Activated CD4-positive, CD25-positive, alpha-beta regulatory T cell treated with anti-CD3 and anti-CD28 coated beads, Interleukin-2, amount 50 U/mL, for 16 hours (primary cell): ENCODE measurements at regions not wholly inside any gene's neighbourhood (a gene's known extent, or its start where the extent isn't known, plus 50 kb on each side); places are given as distances from the start of the nearest gene placed in this dataset.

ENCODE experiments used
- DNase-seq: peaks from one replicate; pipeline ENCODE4 v3.0.0-alpha.2; 2020; ENCODE audit warnings: low read depth, low spot score

- DNase-seq, result no peak
Measured at GRCh38 chr13:74674720-74675119, 540.5 kb upstream of the KLF12 start.

- DNase-seq, result no peak
Measured at GRCh38 chr13:74669149-74669548, 534.9 kb upstream of the KLF12 start.

- no peak for DNase-seq
Measured at GRCh38 chr13:74667656-74668203, 533.5 kb upstream of the KLF12 start.

- no peak for DNase-seq
Measured at GRCh38 chr13:74662905-74663304, 528.7 kb upstream of the KLF12 start.

GRCh38 chr13:74661851-74662250, 527.6 kb upstream of the KLF12 start:
- DNase-seq, result no peak

- no peak for DNase-seq
Measured at GRCh38 chr13:74657765-74658164, 523.6 kb upstream of the KLF12 start.

- DNase-seq, result no peak
Measured at GRCh38 chr13:74651121-74651520, 516.9 kb upstream of the KLF12 start.

GRCh38 chr13:74647991-74648390, 513.8 kb upstream of the KLF12 start:
- DNase-seq, result no peak

- no peak for DNase-seq
Measured at GRCh38 chr13:74647211-74647610, 513.0 kb upstream of the KLF12 start.

- no peak for DNase-seq
Measured at GRCh38 chr13:74646091-74646490, 511.9 kb upstream of the KLF12 start.

GRCh38 chr13:74645586-74645985, 511.4 kb upstream of the KLF12 start:
- DNase-seq, result no peak

- DNase-seq, result no peak
Measured at GRCh38 chr13:74644229-74644628, 510.0 kb upstream of the KLF12 start.

GRCh38 chr13:74641586-74641985, 507.4 kb upstream of the KLF12 start:
- no peak for DNase-seq

- no peak for DNase-seq
Measured at GRCh38 chr13:74633734-74634133, 499.5 kb upstream of the KLF12 start.

GRCh38 chr13:74629985-74630384, 495.8 kb upstream of the KLF12 start:
- no peak for DNase-seq

GRCh38 chr13:74625541-74625940, 491.3 kb upstream of the KLF12 start:
- DNase-seq, result no peak

- DNase-seq, result no peak
Measured at GRCh38 chr13:74623761-74624160, 489.6 kb upstream of the KLF12 start.

GRCh38 chr13:74622284-74622683, 488.1 kb upstream of the KLF12 start:
- DNase-seq, result no peak

GRCh38 chr13:74620711-74621110, 486.5 kb upstream of the KLF12 start:
- no peak for DNase-seq

- no peak for DNase-seq
Measured at GRCh38 chr13:74620308-74620707, 486.1 kb upstream of the KLF12 start.

GRCh38 chr13:74597526-74597925, 463.3 kb upstream of the KLF12 start:
- DNase-seq, result no peak

GRCh38 chr13:74596691-74597090, 462.5 kb upstream of the KLF12 start:
- DNase-seq, result no peak

- no peak for DNase-seq
Measured at GRCh38 chr13:74593688-74594087, 459.5 kb upstream of the KLF12 start.

- no peak for DNase-seq
Measured at GRCh38 chr13:74586847-74587246, 452.6 kb upstream of the KLF12 start.
